ENCODE measurements at regions not wholly inside any gene's neighbourhood (a gene's known extent, or its start where the extent isn't known, plus 50 kb on each side); places are given as distances from the start of the nearest gene placed in this dataset.
"Not testable (repeated sequence)": the region's sequence is repeated elsewhere in the genome, so short reads cannot be mapped to it uniquely, and the experiment has no call there.

DNA sequence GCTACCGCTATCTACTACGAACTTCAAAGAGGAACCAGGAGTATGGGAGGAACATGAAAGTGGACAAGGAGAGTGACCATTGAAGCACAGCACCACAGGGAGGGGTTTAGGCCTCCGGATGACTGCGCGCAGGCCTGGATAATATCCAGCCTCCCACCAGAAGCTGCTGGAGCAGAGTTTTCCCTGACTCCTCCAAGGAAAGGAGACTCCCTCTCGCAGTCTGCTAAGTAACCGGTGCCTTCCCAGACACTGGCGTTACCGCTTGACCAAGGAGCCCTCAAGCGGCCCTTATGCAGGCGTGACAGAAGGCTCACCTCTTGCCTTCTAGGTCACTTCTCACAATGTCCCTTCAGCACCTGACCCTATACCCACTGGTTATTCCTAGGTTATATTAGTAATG, 64.2 kb upstream of the BTG3 start:
- not testable (repeated sequence) for DNase-seq

DNA sequence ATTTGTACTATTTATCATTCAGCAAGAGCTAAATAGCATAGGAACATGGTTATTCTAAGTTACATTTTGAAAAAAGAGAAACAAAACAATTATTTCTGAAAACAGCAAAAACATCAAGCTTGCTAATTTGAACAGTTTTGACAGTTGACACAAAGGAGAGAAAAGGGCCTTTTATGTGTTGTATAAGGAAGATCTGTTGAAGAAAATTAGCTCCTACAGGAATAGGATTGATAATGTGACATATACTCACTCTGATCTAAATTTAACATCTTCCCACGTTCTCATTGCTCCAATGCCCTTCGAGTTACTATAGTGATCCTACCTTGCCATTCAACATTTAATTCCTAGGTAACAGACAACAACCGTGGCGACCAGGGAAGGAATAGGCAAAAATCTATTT, 61.4 kb upstream of the BTG3 start:
- no peak for DNase-seq

GRCh38 chr21:17673261-17674020, 60.7 kb upstream of the BTG3 start:
- no peak for DNase-seq

DNA sequence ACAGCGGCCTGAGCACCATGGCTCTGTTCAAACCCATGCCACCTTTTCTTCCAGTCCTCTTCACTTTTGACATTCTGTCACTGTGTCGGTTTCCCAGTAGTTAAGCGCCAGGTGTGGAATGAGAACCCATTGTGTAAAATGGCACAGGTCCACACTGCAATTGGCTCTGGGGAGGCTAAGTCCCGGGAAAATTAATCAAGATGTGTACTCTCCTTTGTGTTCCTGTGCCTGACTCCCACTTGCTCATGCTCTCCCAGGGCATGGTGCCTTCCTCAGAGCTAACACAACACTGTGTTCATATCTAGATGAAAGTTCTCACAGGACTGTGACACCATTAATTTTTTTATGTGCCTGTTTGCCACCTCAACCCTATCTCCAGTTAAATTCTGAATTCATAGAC, 59.0 kb upstream of the BTG3 start:
- no peak for DNase-seq

DNA sequence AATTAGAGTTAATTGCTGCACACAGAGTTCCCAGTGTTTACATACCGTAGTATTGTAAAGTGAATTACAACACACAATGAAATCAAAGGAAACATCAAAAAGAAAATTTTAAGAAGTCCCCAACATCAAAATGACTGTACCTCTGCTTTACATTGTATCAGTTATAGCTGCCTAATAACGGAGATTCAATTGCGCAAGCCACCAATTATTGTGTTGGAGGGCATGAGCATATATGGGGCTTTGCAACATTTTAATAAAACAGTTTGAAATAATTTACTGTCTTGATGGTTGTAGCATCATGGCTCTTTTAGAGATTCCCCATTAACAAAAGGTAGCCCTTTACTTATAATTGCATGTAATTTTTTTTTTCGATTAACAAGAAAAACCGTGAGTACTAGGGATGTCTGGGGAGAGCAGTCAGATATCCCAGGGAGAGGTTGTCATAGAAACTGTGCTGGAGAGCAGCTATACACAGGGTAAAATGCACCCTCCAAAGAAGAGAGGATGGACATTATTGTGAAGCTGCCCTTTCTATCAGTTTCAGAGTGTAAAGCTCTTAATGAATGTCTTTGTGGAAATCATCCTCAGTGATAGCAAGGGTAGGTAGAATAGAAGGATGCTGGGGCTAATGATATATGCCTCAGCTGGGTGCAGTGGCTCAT, 55.9 kb upstream of the BTG3 start:
- no peak for DNase-seq

DNA sequence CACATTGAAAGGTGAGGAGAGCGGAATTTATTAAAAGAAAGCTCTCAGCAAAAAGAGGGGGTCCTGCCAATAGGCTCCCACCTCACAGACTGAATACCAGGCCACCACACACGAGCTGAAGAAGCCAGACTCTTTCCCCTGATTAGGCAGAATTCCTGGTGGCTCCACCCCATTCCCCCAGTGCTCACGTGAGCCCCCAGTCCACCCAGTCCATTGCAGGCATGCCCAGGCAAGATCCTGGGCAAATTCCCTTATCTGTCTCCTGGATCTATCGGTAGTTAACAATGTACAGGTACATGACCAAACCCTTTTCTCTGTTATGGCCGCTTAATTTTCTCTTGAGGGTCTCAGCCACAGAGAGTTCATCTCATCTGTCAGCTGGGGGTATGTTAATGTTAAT, 54.6 kb upstream of the BTG3 start:
- no peak for DNase-seq
